ENCODE measurements at regions not wholly inside any gene's neighbourhood (a gene's known extent, or its start where the extent isn't known, plus 50 kb on each side); places are given as distances from the start of the nearest gene placed in this dataset.

GRCh38 chr13:111936267-111936925 is 130.6 kb upstream of the SOX1 start:
- no peak for TF ChIP-seq CTCF (IDR thresholded peaks at IDR 0.05)
- TF ChIP-seq EP300 (IDR thresholded peaks at IDR 0.05) = no peak
- TF ChIP-seq POLR2AphosphoS5 (IDR thresholded peaks at IDR 0.05) = no peak

All from esophagus muscularis mucosa (tissue), 4 donors.